Endodermal cell (in vitro differentiated cells): ENCODE measurements at regions not wholly inside any gene's neighbourhood (a gene's known extent, or its start where the extent isn't known, plus 50 kb on each side); places are given as distances from the start of the nearest gene placed in this dataset.

Experiments
- DNase-seq: peaks from one replicate; pipeline ENCODE4 v3.0.0-alpha.2; 2017
- H3K27ac ChIP-seq: 2 replicates; pipeline ENCODE4 v1.5.1; 2013; ENCODE audit warnings: mild to moderate bottlenecking, low read depth, low read length, moderate library complexity
- H3K27me3 ChIP-seq: 2 replicates; pipeline ENCODE4 v1.6.1; 2013; ENCODE audit warnings: mild to moderate bottlenecking, low read length, moderate library complexity; ENCODE audit not compliant: insufficient read depth, control insufficient read depth, poor library complexity, severe bottlenecking
- H3K36me3 ChIP-seq: 2 replicates; pipeline ENCODE4 v1.7.0; 2013; ENCODE audit warnings: mild to moderate bottlenecking, low read length, moderate library complexity; ENCODE audit not compliant: control insufficient read depth, insufficient read depth
- H3K4me1 ChIP-seq: one replicate; pipeline ENCODE4 v1.7.0; 2013; ENCODE audit warnings: low read length; ENCODE audit not compliant: control insufficient read depth, insufficient read depth
- H3K4me3 ChIP-seq: 2 replicates; pipeline ENCODE4 v1.5.1; 2013; ENCODE audit warnings: mild to moderate bottlenecking, low read length, moderate library complexity
- H3K9ac ChIP-seq: 2 replicates; pipeline ENCODE4 v1.6.1; 2013; ENCODE audit warnings: mild to moderate bottlenecking, low read length, moderate library complexity; ENCODE audit not compliant: poor library complexity, severe bottlenecking; ENCODE audit errors: extremely low read depth
- H3K9me3 ChIP-seq: 2 replicates; pipeline ENCODE4 v1.6.1; 2013; ENCODE audit warnings: mild to moderate bottlenecking, low read length, moderate library complexity; ENCODE audit not compliant: control insufficient read depth
- H3K27ac Mint-ChIP-seq: 2 replicates; pipeline ENCODE4 v1.8.0; 2020; ENCODE audit warnings: mixed read lengths
- H3K27me3 Mint-ChIP-seq: 2 replicates; pipeline ENCODE4 v1.8.0; 2021; ENCODE audit warnings: mild to moderate bottlenecking, mixed read lengths; ENCODE audit not compliant: insufficient read depth
- H3K36me3 Mint-ChIP-seq: 2 replicates; pipeline ENCODE4 v1.8.0; 2020; ENCODE audit warnings: low read depth, mixed read lengths
- H3K4me1 Mint-ChIP-seq: 2 replicates; pipeline ENCODE4 v1.8.0; 2020; ENCODE audit warnings: mixed read lengths
- H3K4me3 Mint-ChIP-seq: 2 replicates; pipeline ENCODE4 v1.8.0; 2020; ENCODE audit warnings: mild to moderate bottlenecking, moderate library complexity, mixed read lengths
- H3K9me3 Mint-ChIP-seq: 2 replicates; pipeline ENCODE4 v1.8.0; 2020; ENCODE audit warnings: mild to moderate bottlenecking, mixed read lengths
- CTCF ChIP-seq: fragments of 200-600 bp; sonication (generic); conservative IDR thresholded peaks from 2 replicates; pipeline ENCODE4 v1.5.0; 2021; ENCODE audit warnings: antibody characterized with exemption, mild to moderate bottlenecking
- WGBS, 2 experiments: methylation state at CpG; one replicate each; pipeline versions ENCODE4 v1.1.5 to v1.1.7; 2013; ENCODE audit warnings: missing lambda C conversion rate in 2 of 2, mixed read lengths in 1 of 2; ENCODE audit not compliant: insufficient coverage in 1 of 2, insufficient read length in 1 of 2; 5-methylcytosine and 5-hydroxymethylcytosine counted together

- no peak for DNase-seq
- Mint-ChIP-seq H3K36me3 (no peaks in the 10 kb centered on the region), H3K9me3 (no peaks in the 10 kb centered on the region), H3K27ac (no peak overlapping the region), H3K4me3 (no peak overlapping the region), H3K27me3 (peaks cover 16% of the 10 kb centered on the region), H3K4me1 (peaks cover 7% of the 10 kb centered on the region)
- Histone ChIP-seq H3K27ac (no peak overlapping the region), H3K4me3 (no peak overlapping the region), H3K4me1 (no peaks in the 10 kb centered on the region), H3K27me3 (no peaks in the 10 kb centered on the region), H3K9me3 (no peaks in the 10 kb centered on the region), H3K9ac (no peak overlapping the region), H3K36me3 (no peaks in the 10 kb centered on the region)
- WGBS, 2 experiments = 91 to 100% methylated on average over 1 to 3 of the region's 3 CpGs
- no peak for TF ChIP-seq CTCF
Measured at GRCh38 chr17:72063262-72063661, 57.6 kb upstream of the SOX9 start.

- 85 to 94% methylated on average over 3 to 4 of the region's 4 CpGs for WGBS, 2 experiments
- H3K36me3 Mint-ChIP-seq = no peaks in the 10 kb centered on the region
- no peak overlapping the region for H3K9ac ChIP-seq
- TF ChIP-seq CTCF = no peak
- no peak overlapping the region for H3K4me3 Mint-ChIP-seq
- H3K4me1 ChIP-seq = no peaks in the 10 kb centered on the region
- H3K4me1 Mint-ChIP-seq = peaks cover 7% of the 10 kb centered on the region
- no peaks in the 10 kb centered on the region for H3K27me3 ChIP-seq
- H3K4me3 ChIP-seq = no peak overlapping the region
- no peaks in the 10 kb centered on the region for H3K9me3 Mint-ChIP-seq
- no peak overlapping the region for H3K27ac ChIP-seq
- H3K27me3 Mint-ChIP-seq = peaks cover 12% of the 10 kb centered on the region
- H3K9me3 ChIP-seq = no peaks in the 10 kb centered on the region
- H3K36me3 ChIP-seq = no peaks in the 10 kb centered on the region
- H3K27ac Mint-ChIP-seq = no peak overlapping the region
- DNase-seq = no peak
Measured at GRCh38 chr17:72063756-72064450, 56.9 kb upstream of the SOX9 start.

- Histone ChIP-seq H3K36me3 (no peaks in the 10 kb centered on the region), H3K4me3 (no peak overlapping the region), H3K27me3 (no peaks in the 10 kb centered on the region), H3K4me1 (no peaks in the 10 kb centered on the region), H3K27ac (no peak overlapping the region), H3K9ac (no peak overlapping the region), H3K9me3 (no peaks in the 10 kb centered on the region)
- DNase-seq = no peak
- H3K27ac Mint-ChIP-seq = no peak overlapping the region
- H3K4me3 Mint-ChIP-seq = no peak overlapping the region
- 87% methylated on average over 2 of the region's 2 CpGs; no CpG with 5 or more reads in 1 of the 2 experiments for WGBS, 2 experiments
- H3K9me3 Mint-ChIP-seq = no peaks in the 10 kb centered on the region
- TF ChIP-seq CTCF = no peak
- H3K4me1 Mint-ChIP-seq = peaks cover 7% of the 10 kb centered on the region
- H3K27me3 Mint-ChIP-seq = peaks cover 12% of the 10 kb centered on the region
- no peaks in the 10 kb centered on the region for H3K36me3 Mint-ChIP-seq
Measured at GRCh38 chr17:72064606-72065193, 56.1 kb upstream of the SOX9 start.
